Calu3 (cell line): ENCODE measurements at regions not wholly inside any gene's neighbourhood (a gene's known extent, or its start where the extent isn't known, plus 50 kb on each side); places are given as distances from the start of the nearest gene placed in this dataset.

ENCODE experiments used
- BruUV-seq: library from RNA; stranded (reverse); fragments of 400-500 nt; replicated peaks from 2 replicates; lab custom pipeline; 2021; lab: Mats Ljungman, UMichigan
- CTCF ChIA-PET: fragments of 300-600 bp; sonication (Branson Sonifier 250); formaldehyde crosslinking; loops from one replicate; lab custom pipeline; 2022; ENCODE audit warnings: antibody characterized with exemption; lab: Charles Lee
- DNase-seq: peaks from one replicate; pipeline ENCODE4 v3.0.0; 2022
- H3K27ac Mint-ChIP-seq: one replicate; pipeline ENCODE4 v1.8.0; 2022; ENCODE audit warnings: mixed read lengths; ENCODE audit not compliant: unreplicated experiment
- H3K27me3 Mint-ChIP-seq: one replicate; pipeline ENCODE4 v1.8.0; 2022; ENCODE audit warnings: mixed read lengths; ENCODE audit not compliant: unreplicated experiment
- H3K36me3 Mint-ChIP-seq: one replicate; pipeline ENCODE4 v1.8.0; 2022; ENCODE audit warnings: mild to moderate bottlenecking, moderate library complexity, mixed read lengths; ENCODE audit not compliant: insufficient read depth, unreplicated experiment
- H3K4me1 Mint-ChIP-seq: one replicate; pipeline ENCODE4 v1.8.0; 2022; ENCODE audit warnings: mild to moderate bottlenecking, low read depth, mixed read lengths; ENCODE audit not compliant: unreplicated experiment
- H3K4me3 Mint-ChIP-seq: one replicate; pipeline ENCODE4 v1.8.0; 2022; ENCODE audit warnings: mild to moderate bottlenecking, low read depth, moderate library complexity, mixed read lengths; ENCODE audit not compliant: unreplicated experiment
- H3K9me3 Mint-ChIP-seq: one replicate; pipeline ENCODE4 v1.8.0; 2022; ENCODE audit warnings: low read depth, mixed read lengths; ENCODE audit not compliant: unreplicated experiment
- CTCF ChIP-seq: fragments of 200-600 bp; IDR thresholded peaks from one replicate; pipeline ENCODE4 v1.8.0; 2022; ENCODE audit warnings: antibody characterized with exemption; ENCODE audit not compliant: unreplicated experiment
- intact Hi-C: fragments of 100-400 bp; cut with micrococcal nuclease; formaldehyde crosslinking; loops from one replicate; pipeline ENCODE4 v1.10.0; 2022; ENCODE audit not compliant: unreplicated experiment

- no TSS peak for BruUV-seq
- intact Hi-C loops, result no loop called here
- Mint-ChIP-seq H3K4me1 (no peaks in the 10 kb centered on the region), H3K27ac (no peak overlapping the region), H3K36me3 (no peaks in the 10 kb centered on the region), H3K9me3 (no peaks in the 10 kb centered on the region), H3K27me3 (peaks cover 48% of the 10 kb centered on the region), H3K4me3 (no peak overlapping the region)
- no peak for TF ChIP-seq CTCF
- DNase-seq, result no peak
- CTCF ChIA-PET, result no interaction called here
Measured at GRCh38 chr1:209106861-209107260, 476.7 kb upstream of the CAMK1G start.

GRCh38 chr1:209107535-209107934 is 476.0 kb upstream of the CAMK1G start:
- intact Hi-C loops, result no loop called here
- no peak for DNase-seq
- TF ChIP-seq CTCF, result no peak
- H3K36me3 Mint-ChIP-seq, result no peaks in the 10 kb centered on the region
- H3K4me3 Mint-ChIP-seq, result no peak overlapping the region
- CTCF ChIA-PET, result no interaction called here
- peaks cover 48% of the 10 kb centered on the region for H3K27me3 Mint-ChIP-seq
- no TSS peak for BruUV-seq
- no peaks in the 10 kb centered on the region for H3K9me3 Mint-ChIP-seq
- H3K4me1 Mint-ChIP-seq, result no peaks in the 10 kb centered on the region
- H3K27ac Mint-ChIP-seq, result no peak overlapping the region

GRCh38 chr1:209109001-209109785 is 474.3 kb upstream of the CAMK1G start:
- H3K4me3 Mint-ChIP-seq, result no peak overlapping the region
- no peaks in the 10 kb centered on the region for H3K36me3 Mint-ChIP-seq
- H3K27me3 Mint-ChIP-seq, result peaks cover 48% of the 10 kb centered on the region
- BruUV-seq, result no TSS peak
- no peaks in the 10 kb centered on the region for H3K9me3 Mint-ChIP-seq
- intact Hi-C loops, result no loop called here
- DNase-seq, result no peak
- CTCF ChIA-PET, result no interaction called here
- H3K27ac Mint-ChIP-seq, result no peak overlapping the region
- no peak for TF ChIP-seq CTCF
- H3K4me1 Mint-ChIP-seq, result no peaks in the 10 kb centered on the region

- BruUV-seq, result no TSS peak
- H3K27me3 Mint-ChIP-seq, result peaks cover 48% of the 10 kb centered on the region
- intact Hi-C loops, result no loop called here
- no peaks in the 10 kb centered on the region for H3K9me3 Mint-ChIP-seq
- no peaks in the 10 kb centered on the region for H3K36me3 Mint-ChIP-seq
- CTCF ChIA-PET, result no interaction called here
- H3K4me1 Mint-ChIP-seq, result no peaks in the 10 kb centered on the region
- no peak overlapping the region for H3K27ac Mint-ChIP-seq
- no peak overlapping the region for H3K4me3 Mint-ChIP-seq
- no peak for TF ChIP-seq CTCF
- DNase-seq, result no peak
Measured at GRCh38 chr1:209113521-209113920, 470.0 kb upstream of the CAMK1G start.
